Hematopoietic multipotent progenitor cell treated with erythropoietin and hydrocortisone succinate and interleukin-3 and kit ligand, for 6 days (in vitro differentiated cells): ENCODE measurements at regions not wholly inside any gene's neighbourhood (a gene's known extent, or its start where the extent isn't known, plus 50 kb on each side); places are given as distances from the start of the nearest gene placed in this dataset.

Experiments
- DNase-seq: peaks from one replicate; pipeline ENCODE4 v3.0.0-alpha.2; 2015

DNA sequence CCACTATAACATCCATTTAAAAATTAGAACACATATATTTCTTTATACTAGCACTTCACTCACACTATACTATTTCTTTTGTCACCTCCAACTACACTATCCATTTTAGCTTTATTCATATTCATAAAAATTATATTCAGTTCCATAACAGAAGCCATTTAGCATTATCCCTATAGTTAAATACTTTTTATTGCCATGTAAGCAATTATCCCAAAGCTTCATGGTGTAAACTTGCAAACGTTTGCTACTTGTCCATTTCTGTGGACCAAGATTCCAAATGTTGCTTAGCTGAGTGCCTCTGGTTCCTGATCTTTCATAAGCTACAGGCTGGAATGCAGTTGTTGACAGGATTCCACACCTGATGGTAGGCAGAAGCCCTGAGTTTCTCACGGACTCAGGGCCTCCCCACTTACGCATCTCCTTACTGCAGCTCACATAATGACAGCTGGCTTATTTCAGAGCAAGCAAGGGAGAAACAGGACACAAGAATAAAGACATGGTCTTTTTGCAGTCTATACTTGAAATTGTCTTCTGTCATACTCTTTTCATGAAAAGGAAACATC lies 1584.8 kb downstream of the SLITRK5 start:
- no peak for DNase-seq

DNA sequence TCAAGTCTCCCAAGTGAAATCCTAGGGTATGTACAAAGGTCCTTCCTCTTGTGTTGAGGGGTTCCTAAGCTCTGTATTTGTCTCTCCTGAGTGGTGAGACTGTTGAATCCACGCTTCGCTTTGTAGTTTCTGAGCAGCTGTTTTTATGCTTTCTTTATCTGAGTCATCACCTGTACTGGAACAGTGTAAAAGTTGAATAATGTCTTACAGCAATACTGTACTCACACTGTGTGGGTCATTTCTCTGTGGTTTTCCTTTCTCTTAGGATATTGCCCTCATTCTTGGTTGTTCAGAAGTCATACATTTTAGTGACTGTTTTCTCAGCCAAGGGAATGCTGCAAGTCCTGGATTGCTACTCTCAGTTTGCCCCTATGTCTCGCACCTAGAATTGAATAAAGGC lies 1596.6 kb downstream of the SLITRK5 start:
- DNase-seq: no peak

DNA sequence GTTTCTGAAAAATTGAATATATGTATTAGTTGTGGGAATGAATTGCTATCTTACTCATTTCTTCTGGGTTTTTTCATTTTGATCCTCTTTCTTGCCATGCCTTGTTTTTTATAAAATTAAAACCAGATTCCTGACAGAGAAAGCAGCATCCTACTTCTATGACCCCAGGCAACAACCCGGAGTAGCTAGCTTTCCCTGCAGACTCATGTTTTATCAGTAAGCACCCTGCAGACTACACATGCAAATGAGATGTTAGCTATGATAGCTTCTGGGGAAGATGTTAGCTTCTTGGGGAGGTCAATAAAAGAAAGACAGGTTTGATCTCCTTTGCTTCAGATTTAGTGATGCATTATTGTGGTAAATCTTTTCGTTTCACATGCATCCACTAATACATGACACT lies 1598.6 kb downstream of the SLITRK5 start:
- no peak for DNase-seq

DNA sequence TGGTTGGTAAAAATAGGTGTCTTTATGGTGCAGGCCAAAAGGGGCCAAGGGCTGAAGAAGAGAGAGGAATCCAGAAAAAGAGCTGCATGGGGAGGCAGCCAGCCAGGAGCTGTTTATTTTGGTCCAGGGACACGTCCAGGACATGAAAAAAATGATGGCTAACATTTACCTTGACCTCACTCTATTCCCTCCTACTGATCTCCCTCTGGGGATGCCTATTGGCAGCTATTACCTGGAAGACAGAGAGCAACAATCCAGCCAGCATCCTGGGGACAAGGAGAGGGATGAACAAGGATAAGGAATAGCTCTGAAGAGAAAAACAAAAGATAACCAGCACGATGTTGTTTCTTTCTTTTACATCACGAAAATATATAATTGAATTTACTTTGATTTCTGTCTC lies 1599.6 kb downstream of the SLITRK5 start:
- no peak for DNase-seq

DNA sequence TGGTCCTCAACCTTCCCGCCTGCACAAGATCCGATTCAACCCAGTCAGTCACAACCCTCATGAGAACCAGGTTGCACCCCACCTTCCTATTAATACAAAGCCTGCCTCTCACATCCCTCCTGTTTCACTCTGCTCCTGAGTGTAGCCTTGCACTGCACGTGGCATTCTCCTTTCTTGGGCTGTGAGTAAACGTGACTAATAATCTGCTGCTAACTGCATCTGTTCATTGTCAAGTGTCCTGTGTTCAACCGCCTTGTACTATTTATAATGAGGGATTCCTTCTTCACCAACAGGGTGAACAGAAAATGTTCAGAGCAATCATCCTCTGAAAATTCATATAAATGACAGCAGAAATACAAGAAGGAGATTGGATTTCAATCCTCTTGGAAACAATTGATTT lies 1608.2 kb downstream of the SLITRK5 start:
- DNase-seq: no peak

DNA sequence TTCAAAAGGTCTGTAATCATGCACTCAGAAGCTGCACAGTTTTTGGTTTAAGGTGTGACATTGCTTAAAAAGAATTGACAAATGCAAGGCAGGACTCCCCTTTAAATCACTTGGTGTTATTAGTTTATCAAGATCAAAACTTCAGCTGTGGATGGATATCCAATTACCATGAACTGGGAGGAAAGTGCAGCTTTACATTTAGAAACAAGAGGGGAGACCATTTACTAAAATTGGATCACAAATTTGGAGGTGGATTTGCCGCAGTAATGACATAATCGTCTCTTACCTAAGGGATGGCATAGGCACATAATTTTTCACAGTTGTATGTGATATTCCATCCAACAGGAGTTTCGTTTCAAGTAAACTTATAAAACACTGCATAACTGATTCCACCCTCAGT lies 1610.2 kb downstream of the SLITRK5 start:
- no peak for DNase-seq

DNA sequence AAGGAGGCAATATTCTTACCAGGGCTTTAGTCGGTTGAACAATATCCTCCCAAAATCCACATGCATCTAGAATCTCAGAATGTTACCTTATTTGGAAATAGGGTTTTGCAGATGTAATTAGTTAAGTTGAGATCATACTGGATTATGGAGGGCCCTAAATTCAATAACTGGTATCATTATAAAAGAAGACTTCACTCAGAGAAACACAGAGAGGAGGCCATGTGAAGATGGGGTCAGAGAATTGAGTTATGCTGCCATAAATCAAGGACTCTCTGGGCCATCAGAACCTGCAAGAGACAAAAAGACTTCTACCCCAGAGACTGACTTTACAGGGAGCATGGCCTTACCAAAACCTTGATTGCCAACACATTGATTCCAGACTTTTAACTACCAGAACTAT lies 1611.1 kb downstream of the SLITRK5 start:
- no peak for DNase-seq

DNA sequence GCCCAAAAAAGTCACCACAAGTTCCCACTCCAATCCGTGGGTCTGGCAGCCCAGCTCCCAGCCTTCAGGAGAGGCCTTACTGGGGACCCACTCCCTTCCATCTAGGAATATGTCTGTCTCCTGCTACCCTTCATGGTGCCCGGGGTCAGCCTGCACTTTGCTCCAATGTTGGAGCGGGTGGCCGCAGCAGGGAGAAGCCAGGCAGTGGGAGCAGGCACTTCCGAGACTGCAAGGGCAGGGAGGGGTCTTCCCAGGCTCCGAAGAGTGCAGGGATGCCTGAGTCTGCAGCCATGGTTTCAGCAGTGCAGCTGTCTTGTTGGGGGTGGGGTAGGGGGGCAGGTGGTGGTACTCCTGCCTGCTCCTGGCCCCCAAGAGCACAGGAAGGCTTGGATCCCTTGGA lies 1616.2 kb downstream of the SLITRK5 start:
- DNase-seq: no peak

DNA sequence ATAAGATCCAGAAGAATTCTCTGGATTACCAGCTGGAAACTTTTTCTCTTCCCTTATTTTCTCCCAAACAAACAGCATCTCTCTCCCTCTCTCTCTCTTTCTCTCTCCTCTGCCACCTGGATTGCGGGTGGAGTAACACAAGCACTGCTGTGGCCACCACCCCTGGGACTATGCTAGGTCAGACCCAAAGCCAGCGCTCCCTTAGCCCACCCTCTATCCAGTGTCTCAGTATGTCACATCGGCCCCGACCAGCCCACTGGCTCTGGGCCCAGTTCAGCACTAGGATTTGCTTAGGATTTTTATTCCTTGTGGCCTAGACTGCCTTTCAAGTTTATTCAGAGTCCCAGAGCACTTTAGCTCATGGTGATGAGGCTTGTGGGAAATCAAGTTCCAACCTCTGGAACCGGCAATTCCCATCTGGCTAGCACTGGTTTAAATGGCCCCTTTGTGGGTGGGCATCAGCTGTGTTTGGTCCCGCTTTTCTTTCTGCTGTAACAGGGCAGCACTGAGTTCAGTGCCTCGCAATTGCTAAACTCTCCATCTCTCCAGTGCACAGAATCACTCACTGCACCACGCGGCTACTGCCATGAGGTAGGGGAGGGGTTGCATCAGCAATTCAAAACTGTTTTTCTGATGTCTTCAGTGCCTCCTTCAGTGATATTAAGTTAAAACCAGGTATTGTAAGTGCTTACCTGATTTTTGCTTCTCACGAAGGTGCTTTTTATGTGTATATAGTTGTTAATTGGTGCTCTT lies 1623.1 kb downstream of the SLITRK5 start:
- DNase-seq: no peak

DNA sequence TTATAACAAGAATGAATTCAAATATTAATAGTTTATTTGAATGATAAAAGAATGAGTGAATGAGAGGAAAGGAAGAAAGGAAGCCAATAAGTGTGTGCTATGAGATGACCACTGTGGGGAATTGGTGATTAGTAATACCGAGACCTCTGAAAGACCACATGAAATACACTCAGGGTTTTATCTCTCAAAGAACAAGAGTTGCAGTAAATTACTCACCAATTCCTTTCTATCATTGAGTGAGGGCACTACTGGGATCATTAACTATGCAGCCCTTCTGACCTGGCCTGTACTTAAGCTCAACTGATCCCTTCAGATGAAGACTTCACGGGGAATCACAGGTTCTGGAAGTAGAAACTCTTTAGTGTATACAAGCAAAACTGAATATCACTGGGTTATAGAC lies 1636.1 kb downstream of the SLITRK5 start:
- no peak for DNase-seq

DNA sequence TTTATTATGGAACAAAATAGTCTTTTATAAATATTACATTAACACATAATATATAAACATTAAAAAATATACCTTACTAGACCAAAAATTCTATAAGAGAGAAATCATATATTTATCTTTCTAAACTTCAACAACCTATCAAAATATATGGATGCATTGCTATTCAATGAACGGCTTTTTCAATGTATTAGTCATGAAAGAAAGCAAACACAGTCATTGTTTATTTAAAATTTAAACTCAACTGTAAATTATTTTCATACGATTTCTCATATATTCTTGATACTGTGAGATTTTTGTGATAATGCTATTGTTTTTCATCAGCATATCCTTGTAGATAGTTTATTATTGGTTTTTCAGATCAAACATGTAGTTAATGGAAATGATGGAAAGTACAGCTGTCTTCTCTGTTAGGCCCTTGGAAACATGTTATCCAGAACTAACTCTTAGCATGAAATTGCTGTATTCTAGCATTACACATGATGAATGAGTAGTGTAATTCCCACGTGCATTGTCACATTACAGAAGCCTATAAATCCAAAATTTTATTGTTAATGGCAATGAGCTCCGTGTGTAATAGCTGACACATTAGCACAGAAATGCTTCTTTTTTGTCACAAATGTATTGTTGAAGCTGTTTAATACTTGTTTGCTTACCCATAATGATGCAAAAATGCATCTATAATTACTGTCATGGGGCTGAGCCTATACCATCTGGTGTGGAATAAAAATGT lies 1639.9 kb downstream of the SLITRK5 start:
- DNase-seq: no peak

DNA sequence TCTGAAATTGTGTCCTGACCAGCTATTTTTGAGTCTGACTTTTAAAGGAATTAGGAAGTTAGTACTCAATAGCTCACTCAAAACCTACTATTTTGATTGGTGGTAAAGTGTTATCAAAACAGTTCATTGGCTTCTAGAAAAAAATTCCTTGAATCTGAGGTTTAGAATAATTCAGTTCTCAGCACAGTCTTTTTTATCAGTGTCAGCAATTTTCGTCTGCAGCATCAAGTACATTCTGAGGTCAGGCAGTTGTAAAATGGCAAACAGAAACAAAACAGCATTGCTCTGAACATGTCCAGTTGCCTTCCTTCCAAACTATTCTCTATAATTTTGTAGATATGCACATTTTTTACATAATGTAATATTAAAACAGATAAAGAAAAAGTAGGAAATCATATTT lies 1644.1 kb downstream of the SLITRK5 start:
- no peak for DNase-seq

DNA sequence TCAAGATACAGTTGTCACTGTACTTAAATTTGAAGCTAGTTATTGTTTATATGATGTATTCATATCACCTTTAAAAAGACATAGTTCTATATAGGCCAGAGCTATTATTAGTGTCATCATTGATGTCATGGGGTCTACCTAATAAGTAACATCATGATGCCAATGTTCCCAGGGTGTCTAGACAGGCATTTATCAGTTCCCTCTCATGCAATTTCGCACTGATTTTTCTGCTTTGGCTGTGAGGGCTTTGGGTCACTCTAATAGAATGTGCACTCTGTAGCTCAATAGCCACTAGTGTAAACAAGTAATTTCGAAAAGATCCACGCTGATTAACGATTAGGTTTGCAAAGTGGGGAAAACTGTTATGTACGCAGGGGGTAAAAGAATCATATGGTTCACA lies 1651.3 kb downstream of the SLITRK5 start:
- DNase-seq: no peak

DNA sequence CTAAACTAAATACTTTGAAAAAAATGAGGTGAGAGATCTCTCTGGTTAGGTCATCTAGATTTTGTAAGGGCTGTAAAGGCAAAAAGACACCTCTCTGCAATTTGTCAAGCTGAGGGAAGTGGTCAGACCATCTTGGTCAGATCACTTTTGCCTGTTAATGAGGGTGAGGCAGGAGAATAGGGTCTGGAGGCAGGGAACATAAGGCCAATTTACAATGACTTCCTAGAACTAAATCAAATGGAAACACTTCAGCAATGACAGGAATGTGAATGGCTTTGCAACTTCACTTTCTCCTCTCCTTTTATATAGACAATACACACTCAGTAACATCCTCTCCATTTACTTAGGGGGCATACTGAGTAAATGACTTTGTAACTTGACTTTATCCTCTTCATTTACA lies 1653.4 kb downstream of the SLITRK5 start:
- DNase-seq: no peak

DNA sequence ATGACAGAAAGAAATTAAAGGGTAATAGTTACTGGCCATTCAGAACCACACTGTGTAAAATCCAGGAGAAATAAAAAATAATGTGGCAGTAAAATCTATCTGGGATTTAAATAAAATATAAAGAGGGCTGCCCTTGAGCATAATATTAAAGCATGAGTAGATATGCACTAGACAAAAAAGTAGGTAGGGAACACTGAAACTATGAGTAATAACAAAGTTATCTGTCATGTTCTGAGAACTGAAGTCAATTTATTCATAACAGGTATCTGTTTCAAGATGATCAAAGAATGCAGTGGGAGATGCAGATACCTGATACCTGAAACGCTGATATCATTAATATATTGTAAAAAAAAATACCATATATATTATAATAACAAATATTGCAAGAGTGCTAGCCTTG lies 1672.0 kb downstream of the SLITRK5 start:
- DNase-seq: no peak

DNA sequence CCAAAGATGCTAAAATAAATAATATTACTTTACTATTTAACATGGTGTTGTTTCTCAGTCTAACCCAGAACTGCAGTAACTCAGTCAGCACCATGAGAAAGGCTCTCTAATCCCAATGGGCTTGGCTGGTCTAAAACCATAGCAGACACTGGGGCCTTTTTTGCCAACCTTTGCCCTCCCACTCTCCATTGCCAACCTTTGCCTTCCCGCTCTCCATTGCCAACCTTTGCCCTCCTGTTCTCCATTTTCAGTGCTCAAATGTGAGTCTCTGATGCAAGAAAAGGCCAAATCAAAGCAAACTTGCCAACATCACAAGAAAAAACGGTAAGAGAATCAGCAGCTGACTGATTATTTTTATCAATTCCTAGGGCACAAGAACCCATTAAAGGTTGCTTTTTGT lies 1681.2 kb downstream of the SLITRK5 start:
- no peak for DNase-seq

DNA sequence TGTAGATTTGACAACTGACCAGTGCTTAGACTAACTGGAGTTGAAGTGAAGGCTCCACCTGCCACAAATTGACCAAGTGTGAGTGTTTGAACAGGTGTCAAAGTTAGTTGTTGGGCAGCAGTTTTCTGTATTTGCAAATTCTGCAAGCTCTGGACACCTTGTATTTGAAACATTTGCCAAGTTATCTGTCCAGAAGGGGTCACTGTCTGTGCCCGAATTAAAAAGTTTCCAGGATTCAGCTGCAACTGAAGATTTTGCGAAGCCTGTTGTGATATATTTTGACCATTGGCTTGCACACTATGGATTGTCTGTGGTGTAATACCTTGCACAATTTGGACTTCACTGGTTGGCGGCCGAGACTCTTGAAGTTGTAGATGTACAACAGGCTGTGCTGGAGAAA lies 1690.7 kb downstream of the SLITRK5 start:
- no peak for DNase-seq

DNA sequence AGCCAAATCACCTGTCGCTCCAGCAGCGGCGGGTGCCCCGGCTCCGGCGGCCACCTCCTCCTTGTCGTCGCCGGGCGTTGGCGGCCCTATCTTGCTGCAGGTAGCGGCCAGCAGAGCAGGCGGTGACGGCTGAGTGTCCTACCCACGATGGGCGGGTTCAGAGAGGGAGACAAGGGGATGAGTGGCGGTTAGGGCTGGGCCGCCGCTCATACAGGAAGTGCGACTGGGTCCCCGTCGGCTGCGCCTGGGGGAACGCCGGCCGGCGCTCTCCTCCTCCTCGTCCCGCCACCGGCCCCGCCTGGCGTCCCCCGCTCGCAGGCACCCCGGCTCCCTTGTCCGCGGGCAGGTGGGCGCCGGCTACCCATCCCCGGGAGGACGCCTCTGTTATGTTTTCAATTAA lies 1692.0 kb downstream of the SLITRK5 start:
- no peak for DNase-seq

DNA sequence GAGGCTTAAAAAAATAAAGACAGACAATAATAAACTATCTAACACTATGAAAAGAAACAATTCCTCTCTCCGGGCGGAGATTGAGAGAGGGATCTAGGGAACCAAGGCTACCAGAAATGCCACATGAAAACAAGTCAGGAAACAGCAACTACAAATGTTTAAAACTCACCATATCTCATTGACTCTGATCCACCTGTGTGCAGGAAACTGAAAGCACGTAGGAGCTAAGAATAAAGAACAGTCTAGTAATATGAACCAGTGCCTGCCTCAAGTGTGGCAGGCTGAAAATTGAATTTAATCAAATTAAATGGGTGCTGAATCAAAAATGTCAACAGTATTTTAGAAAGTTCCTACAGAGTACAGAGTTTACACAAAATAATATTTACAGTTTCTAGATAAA lies 1701.0 kb downstream of the SLITRK5 start:
- DNase-seq: no peak

DNA sequence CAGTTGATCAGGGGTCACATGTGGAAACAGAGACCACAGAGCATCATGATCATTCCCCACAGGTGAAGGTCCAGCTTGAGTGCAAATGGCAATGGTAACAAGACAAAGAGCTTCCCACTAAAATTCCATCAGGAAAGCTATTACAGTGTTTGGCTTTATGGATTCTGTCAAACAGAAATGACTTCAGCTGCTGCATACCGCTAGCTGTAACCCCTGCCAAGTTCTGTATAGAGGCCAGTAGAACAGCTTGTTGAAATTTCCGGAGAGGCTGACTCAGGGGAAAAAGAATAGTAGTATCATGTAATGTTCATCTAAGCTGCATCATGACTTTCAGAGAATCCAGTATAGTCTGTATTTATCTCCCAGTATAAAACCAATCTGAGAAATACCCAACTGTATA lies 1704.7 kb downstream of the SLITRK5 start:
- no peak for DNase-seq

DNA sequence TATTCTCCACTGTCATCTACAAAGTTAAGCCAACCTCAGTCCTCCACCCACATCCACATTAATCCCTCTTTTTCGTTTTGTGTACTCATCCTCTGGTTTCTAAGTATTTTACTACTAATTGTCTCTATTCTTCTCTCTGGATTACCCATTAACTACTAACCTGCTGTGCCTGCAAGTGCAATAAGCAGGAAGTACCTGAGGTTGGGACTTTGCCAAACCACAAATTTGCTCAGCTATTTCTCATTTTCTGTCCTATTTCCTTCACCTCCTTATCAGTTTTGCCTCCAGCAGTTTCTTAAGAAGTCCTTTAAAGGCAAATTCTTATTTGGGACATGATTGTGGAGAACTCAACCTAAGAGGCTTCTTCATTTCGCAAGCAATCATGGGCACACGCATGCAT lies 1708.9 kb downstream of the SLITRK5 start:
- DNase-seq: peak; percentile 18

DNA sequence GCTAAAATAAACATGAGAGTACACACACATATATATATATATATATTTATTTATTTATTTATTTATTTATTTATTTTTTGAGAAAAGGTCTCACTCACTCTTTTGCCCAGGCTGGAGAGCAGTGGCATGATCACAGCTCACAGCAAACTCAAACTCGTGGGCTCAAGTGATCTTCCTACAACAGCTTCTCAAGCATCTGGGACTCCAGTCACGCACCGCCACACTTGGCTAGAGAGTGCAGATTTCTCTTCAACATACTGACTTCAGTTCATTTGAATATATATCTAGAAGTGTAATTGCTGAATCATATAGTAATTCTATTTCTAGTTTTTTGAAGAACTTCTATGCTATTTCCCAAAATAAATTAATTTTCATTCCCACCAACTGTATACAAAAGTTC lies 1711.8 kb downstream of the SLITRK5 start:
- no peak for DNase-seq

DNA sequence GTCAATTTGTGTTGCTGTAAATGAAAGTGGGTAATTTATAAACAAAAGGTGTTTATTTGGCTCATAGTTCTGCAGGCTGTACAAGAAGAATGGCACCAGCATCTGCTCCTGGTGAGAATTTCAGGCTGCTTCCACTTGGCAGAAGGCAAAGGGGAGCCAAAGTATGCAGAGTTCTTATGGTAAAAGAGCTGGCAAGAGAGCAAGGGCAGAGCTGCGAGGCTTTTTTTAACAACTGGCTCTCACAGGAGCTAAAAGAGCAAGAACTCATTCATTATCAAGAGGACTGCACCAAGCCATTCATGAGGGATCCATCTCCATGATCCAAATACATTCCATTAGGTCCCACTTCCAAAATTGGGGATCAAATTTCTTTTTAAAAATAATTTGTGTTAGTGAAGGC lies 1712.7 kb downstream of the SLITRK5 start:
- no peak for DNase-seq

DNA sequence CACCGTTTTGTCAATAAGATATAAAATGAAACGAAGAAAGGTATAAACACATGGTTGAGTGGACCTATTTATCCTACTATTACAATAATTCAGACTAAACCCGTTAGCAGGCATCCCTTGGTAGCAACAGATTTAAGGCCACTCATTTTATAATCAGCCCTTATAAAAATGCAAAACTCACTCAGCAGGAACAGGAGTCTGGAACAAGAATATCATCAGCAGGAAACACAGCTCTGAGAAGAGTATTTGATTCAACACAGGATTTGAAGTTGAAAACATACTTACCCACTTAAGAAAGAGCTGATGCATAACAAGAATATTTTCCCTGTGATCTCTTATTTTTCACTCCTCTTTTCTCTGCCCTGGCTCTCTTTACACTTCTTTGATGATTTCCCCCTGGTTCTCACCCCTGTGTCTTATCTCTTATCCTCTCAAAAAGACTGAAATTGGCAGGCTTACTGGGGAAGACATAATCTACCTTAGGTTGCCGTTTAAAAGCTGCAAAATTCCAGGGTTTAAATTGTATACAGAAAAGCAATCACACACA lies 1722.7 kb downstream of the SLITRK5 start:
- DNase-seq: no peak
